Neutrophil (primary cell): ENCODE measurements at regions not wholly inside any gene's neighbourhood (a gene's known extent, or its start where the extent isn't known, plus 50 kb on each side); places are given as distances from the start of the nearest gene placed in this dataset.

Experiments
- H3K27ac ChIP-seq: fragments of 200-600 bp; sonication (generic); 2 replicates; pipeline ENCODE4 v1.5.1; 2016; ENCODE audit warnings: mild to moderate bottlenecking, moderate library complexity
- H3K27me3 ChIP-seq: fragments of 200-600 bp; sonication (generic); 2 replicates; pipeline ENCODE4 v1.6.0; 2016; ENCODE audit warnings: mild to moderate bottlenecking
- H3K36me3 ChIP-seq: fragments of 200-600 bp; sonication (generic); 2 replicates; pipeline ENCODE4 v1.5.1; 2017
- H3K4me1 ChIP-seq, 2 experiments: fragments of 200-600 bp in 1 of 2; sonication (generic) in 1 of 2; 1 replicate in 1 of 2; 2 replicates in 1 of 2; pipeline versions ENCODE4 v1.5.1 to v1.6.1; 2013 to 2016; ENCODE audit warnings: low read depth in 1 of 2, low read length in 1 of 2, mild to moderate bottlenecking in 1 of 2, moderate library complexity in 1 of 2; ENCODE audit not compliant: control insufficient read depth in 1 of 2, insufficient read depth in 1 of 2
- H3K4me3 ChIP-seq, 2 experiments: fragments of 200-600 bp in 1 of 2; sonication (generic) in 1 of 2; 1 replicate in 1 of 2; 2 replicates in 1 of 2; pipeline ENCODE4 v1.5.1; 2013 to 2016; ENCODE audit warnings: low read depth in 1 of 2, low read length in 1 of 2, mild to moderate bottlenecking in 1 of 2, moderate library complexity in 1 of 2
- H3K9me3 ChIP-seq: fragments of 200-600 bp; sonication (generic); 2 replicates; pipeline ENCODE4 v1.5.1; 2016
- TF ChIP-seq, protein P1 (sequence below): fragments of 200-600 bp; sonication (generic); IDR thresholded peaks from 2 replicates; pipeline ENCODE4 v1.5.1; 2016; ENCODE audit warnings: antibody characterized with exemption

DNA sequence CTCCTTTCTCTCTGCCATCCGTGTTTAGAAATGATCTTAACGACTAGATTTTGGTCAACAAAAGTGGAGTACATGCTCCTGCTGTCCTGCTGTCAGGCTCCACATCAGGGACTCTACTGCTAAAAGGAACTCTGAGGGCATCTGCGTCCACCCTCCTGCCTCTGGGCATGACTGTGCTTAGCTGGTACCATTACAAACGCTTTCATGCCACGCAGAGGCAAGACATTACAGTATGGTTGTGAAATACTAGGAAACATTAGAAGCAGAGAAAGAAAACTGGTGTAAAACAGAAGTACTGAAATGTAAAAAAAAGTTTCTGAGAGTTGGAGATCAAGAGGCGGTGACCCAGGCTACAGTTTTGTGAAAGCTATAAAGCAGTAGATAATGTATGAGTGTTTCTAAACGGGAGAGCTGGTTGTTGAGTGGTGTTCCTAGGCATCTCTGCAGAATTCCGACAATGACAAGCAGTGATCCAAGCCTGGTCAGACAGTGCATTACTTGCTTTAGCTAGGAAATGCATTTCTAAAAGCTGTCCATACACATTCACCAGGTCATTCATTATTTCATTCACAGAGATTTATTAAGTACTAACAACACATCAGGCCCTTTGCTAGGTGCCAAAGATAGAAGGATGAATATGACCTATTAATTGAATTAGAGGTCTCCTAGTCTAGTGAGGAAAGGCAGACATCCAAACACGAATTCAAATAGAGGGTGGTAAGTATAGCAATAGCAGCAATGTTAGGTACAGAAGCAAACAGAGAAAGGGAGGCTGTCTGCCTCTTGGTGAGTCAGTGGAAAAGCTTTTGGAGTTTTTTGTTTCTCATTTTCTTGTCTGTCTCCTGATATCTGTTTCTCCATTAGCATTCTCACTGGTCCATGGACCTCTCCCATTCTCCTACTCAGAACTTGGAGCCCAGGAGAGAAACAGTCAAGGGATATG is 401.9 kb downstream of the LMO4 start:
- Histone ChIP-seq H3K4me3 (no peak overlapping the region), H3K36me3 (no peaks in the 10 kb centered on the region), H3K4me1 (no peaks in the 10 kb centered on the region), H3K27me3 (no peaks in the 10 kb centered on the region), H3K27ac (no peak overlapping the region), H3K9me3 (no peaks in the 10 kb centered on the region)
- TF ChIP-seq, protein P1, sequence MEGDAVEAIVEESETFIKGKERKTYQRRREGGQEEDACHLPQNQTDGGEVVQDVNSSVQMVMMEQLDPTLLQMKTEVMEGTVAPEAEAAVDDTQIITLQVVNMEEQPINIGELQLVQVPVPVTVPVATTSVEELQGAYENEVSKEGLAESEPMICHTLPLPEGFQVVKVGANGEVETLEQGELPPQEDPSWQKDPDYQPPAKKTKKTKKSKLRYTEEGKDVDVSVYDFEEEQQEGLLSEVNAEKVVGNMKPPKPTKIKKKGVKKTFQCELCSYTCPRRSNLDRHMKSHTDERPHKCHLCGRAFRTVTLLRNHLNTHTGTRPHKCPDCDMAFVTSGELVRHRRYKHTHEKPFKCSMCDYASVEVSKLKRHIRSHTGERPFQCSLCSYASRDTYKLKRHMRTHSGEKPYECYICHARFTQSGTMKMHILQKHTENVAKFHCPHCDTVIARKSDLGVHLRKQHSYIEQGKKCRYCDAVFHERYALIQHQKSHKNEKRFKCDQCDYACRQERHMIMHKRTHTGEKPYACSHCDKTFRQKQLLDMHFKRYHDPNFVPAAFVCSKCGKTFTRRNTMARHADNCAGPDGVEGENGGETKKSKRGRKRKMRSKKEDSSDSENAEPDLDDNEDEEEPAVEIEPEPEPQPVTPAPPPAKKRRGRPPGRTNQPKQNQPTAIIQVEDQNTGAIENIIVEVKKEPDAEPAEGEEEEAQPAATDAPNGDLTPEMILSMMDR, result no peak

DNA sequence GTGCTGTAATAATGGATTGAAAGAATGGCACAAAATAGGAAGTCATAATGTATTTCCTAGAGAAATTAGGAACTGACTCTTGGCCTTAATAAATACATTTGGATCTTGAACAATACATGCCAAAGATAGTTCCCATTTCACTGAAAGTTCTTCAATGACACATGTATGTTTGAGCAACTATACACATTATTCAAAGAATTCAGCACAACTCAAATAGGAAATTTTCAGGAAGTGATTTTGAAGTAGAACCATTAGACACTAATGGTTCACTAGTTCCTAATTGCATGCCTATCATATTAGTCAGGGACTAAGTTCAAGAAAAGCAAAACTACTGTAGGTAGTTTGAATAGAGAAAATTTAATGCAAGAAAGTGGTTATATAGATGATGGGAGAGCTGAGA is 404.7 kb downstream of the LMO4 start:
- Histone ChIP-seq H3K36me3 (no peaks in the 10 kb centered on the region), H3K9me3 (no peaks in the 10 kb centered on the region), H3K27me3 (no peaks in the 10 kb centered on the region), H3K4me3 (no peak overlapping the region), H3K4me1 (no peaks in the 10 kb centered on the region), H3K27ac (no peak overlapping the region)
- TF ChIP-seq, protein P1, result no peak

DNA sequence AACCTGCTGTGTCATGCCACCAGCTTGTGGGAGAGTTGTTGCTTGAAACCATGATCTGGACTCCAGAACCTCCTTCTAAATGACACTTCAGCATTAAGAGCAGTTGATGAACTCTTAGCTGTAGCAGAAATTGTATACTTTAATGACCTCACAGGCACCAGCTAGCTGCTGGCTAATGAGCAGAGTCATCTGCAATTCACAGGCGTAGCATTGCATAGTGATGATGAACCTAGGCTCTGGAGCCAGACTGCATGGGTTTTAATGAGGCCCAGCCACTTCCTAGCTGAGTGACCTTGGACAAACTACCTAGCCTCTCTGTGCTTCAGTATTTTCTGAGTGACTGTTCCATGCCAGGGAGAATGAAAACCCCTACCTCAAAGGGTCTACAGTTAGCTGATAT is 407.1 kb downstream of the LMO4 start:
- TF ChIP-seq, protein P1, result no peak
- H3K4me3 ChIP-seq, result no peak overlapping the region
- H3K36me3 ChIP-seq, result no peaks in the 10 kb centered on the region
- H3K27ac ChIP-seq, result no peak overlapping the region
- H3K4me1 ChIP-seq, result no peaks in the 10 kb centered on the region
- H3K27me3 ChIP-seq, result no peaks in the 10 kb centered on the region
- no peaks in the 10 kb centered on the region for H3K9me3 ChIP-seq

DNA sequence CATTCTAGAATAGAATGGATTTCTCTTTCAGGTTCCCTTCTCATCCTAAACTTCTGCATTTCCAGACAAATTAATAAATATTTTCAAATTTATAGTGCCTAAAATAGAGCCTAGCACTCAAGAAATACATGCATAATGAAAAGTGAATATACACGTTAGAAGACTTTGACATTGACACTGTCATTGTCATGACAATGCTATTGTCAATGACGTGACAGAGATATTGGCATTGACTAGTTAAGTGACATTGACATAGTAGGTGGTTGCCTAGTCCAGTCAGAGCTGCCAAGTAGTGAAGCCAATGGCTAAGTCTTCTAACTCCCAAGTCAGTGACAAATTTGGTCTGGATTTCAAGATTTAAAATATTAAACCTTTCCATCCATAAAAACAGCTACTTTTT is 410.5 kb downstream of the LMO4 start:
- no peaks in the 10 kb centered on the region for H3K36me3 ChIP-seq
- TF ChIP-seq, protein P1, result no peak

DNA sequence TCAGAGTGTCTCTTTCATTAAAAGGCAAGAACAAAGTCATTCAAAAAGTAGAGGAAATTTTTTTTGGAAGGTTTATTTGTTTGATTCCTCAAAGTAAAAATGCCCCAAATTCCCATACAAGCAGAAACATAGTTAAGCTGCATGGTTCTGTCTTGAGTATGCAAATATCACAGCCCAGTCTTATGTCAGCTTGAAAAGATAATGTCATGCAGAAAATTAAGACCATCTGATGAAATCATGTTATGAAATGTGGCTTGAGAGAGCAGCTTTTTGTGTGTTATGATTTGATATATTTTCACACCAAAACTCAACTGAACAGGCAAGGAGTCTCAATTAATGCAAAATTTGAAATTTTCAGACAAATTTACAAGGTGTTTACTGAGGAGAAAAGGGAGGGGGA is 411.0 kb downstream of the LMO4 start:
- Histone ChIP-seq H3K27me3 (no peaks in the 10 kb centered on the region), H3K9me3 (no peaks in the 10 kb centered on the region), H3K36me3 (no peaks in the 10 kb centered on the region), H3K27ac (no peak overlapping the region), H3K4me3 (no peak overlapping the region), H3K4me1 (no peaks in the 10 kb centered on the region)
- TF ChIP-seq, protein P1, result no peak

More for the DNA sequence above, 410.5 kb downstream of the LMO4 start:
- Histone ChIP-seq H3K4me3 (no peak overlapping the region), H3K27me3 (no peaks in the 10 kb centered on the region), H3K9me3 (no peaks in the 10 kb centered on the region), H3K27ac (no peak overlapping the region), H3K4me1 (no peaks in the 10 kb centered on the region)
